GM21515 (cell line): ENCODE measurements at regions not wholly inside any gene's neighbourhood (a gene's known extent, or its start where the extent isn't known, plus 50 kb on each side); places are given as distances from the start of the nearest gene placed in this dataset.
"Not testable (repeated sequence)": the region's sequence is repeated elsewhere in the genome, so short reads cannot be mapped to it uniquely, and the experiment has no call there.

Source experiments
- ATAC-seq: cut with Tn5 transposase; IDR thresholded peaks from one replicate; pipeline ENCODE4 v1.9.1; 2021; ENCODE audit not compliant: unreplicated experiment

DNA sequence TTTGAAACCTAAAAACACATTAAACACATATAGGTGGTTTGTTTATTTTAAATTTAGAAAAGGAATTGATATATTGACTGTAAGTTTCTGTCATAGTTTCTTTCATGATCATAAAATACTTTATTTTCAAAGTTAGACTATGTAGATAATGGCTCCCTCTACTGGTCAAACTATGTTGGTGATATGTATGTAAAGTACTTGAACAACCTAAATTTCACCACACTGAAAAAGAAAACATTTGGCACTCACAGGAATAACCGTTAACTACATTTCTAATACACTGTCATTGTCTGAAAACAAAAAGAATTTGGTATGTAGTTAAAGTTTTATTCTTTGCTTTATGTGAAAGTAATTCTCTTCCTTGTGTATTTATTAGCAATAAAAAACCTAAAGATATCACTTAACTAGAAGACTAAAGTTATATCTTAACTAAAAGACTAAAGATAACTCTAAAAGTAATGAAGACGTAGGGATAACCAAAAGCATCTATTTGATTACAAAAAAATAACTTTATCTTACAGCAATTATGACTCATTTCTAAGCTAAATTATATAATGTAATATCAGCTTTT, 427.5 kb downstream of the VGLL3 start:
- peak; percentile 61 for ATAC-seq

DNA sequence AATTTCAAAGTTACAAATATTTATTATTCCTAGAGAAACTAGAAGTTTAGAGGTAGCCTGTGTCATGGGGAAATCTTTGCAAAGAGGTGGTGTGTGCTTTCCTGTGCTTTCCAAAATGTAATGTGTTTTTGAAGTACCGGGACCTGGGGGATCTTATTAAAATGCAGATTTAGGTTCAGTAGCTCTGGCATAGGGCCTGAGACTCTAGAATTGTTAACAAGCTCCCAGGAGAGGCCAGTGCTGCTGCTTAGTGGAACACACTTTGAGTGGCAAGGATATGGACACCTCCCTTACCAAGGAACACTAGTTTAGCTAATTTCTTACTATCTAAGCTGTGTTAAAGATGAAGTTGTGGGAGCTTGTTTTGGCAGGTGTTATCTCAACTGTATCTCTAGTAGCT, 428.9 kb downstream of the VGLL3 start:
- ATAC-seq, result no peak

DNA sequence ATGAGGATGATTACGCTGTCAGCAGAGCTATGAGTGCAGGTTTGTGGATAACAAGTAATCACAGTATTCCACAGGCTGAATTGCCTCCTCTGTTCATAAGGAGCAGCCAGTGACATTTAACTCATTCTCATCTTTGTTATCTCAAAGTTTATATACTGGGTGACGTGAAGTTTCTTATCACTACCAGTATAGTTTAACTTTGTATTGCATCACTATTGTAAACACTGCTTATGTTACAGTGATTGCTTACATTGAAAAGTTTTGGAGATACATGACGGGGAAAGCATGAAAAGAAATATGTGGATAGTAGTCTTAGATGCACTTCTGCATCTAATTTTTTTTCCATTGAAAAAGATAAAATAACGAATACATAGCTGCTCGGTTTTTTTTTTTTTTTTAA, 429.7 kb downstream of the VGLL3 start:
- ATAC-seq, result no peak

DNA sequence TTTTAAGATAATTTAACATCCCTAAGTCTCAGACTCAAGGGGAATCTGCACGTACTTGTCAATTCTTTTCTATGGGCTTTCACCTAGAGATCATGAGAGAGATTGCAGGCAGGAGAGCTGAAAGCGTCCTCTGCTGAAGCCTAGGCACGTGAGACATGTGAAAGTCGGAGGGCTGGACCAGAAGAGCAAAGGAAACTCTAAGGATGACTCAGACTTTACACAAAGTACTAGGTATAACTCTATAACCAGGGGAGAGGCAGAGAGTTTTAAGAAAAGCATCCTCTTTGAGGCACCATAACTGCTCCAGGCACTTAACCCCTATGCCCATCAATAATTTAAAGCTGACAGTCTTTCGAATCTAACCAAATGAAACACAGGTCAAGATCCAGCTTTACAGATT, 436.6 kb downstream of the VGLL3 start:
- ATAC-seq, result no peak

DNA sequence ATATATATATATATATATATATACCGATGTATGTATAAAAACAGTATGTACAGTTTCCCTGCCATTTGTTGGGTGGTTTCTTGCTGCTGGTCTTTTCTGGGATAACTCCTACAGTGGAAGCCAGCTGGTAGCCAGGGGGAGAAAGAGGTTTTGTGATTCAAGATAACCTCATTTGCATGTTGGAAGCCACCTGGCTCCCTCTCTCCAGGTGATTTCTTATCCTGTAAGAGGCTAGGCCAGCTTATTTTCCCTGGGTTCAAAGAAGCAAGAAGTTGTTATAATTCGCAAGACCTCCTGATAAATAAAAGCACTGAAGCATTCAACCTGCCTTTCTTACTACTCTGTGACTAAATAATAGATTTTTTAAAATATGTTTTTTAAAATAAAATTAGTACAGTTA, 443.3 kb downstream of the VGLL3 start:
- no peak for ATAC-seq

DNA sequence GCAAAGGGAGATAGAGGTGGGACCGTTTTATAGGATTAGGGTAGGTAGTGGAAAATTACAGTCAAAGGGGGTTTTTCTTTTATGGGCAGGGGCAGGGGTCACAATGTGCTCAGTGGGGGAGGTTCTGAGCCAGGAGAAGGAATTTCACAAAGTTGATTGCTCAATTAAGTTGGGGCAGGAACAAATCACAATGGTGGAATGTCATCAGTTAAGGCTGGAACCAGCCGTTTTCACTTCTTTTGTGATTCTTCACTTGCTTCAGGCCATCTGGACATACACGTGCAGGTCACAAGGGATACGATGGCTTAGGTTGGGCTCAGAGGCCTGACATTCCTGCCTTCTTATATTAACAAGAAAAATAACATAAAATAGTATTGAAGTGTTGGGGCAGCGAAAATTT, 453.8 kb downstream of the VGLL3 start:
- no peak for ATAC-seq

DNA sequence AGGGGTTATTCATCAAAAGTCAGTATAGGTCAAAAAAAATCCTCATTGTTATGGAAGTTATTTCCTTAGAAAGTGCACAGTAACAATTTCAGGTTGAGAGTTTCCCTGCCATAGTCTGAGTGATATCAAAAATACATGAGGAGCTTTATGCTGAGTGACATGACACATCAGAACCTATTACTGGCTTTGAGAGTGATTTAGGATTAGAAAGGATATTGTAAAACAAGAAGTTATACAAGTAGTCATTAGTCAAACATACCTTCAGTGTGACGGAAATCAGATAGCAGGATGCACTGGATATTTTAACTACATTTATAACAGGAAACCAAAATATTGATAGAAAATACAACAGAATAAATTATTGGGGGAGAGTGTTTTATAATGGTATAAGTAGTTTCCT, 471.1 kb downstream of the VGLL3 start:
- ATAC-seq, result no peak

DNA sequence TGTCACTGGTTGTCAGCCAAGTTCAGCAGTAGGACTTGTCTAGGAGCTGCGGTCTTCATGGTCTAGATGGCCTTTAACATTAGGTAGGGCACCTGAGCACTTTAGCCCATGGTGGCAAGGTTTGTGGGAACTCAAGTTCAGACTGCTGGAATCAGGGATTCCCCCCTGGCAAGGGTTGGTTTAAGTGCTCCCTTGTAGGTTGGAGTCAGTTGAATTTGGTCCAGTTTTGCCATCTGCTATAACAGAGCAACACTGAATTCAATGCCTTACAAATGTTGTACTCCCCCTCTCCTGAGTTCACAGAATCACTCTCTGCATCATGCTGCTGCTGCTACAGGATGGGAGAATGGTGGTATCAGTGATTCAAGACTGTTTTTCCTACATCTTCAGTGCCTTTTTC, 509.3 kb downstream of the VGLL3 start:
- no peak for ATAC-seq

DNA sequence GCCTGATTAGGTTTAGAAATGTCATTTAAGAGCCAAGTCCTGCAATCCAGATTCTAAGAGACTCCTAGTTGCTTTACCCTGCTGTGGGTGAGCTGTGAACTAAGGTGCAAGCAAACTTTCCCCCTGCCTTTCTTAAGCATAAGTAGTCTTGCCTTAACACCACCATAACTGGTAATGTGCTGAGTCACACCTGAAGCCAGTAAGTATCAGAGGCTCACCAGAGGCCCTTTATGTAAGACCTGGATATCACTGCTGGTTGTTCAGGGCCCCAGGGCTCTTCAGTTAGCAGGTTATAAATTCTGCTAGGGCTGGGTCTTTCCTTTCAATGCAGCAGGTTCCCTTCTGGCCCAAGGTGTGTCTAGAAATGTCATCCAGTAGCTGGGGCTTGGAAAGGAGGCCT, 509.9 kb downstream of the VGLL3 start:
- ATAC-seq, result no peak

DNA sequence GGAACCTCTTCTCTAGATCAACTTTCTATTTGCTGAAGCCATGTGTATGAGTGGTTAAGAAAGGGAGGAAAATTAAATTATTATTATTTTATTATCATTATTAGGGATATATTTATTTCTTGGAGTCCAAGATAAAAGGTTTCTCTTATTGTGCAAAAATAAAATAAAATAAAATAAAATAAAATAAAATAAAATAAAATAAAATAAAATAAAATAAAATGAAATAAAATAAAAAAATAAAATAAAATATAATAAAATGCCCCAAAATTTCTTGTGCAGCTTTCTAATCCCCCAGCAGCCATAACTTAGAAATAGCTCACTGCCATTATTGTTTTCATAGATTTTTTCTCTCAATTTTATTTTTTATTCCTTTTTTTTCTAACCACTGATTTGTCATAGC, 526.8 kb downstream of the VGLL3 start:
- ATAC-seq, result no peak

DNA sequence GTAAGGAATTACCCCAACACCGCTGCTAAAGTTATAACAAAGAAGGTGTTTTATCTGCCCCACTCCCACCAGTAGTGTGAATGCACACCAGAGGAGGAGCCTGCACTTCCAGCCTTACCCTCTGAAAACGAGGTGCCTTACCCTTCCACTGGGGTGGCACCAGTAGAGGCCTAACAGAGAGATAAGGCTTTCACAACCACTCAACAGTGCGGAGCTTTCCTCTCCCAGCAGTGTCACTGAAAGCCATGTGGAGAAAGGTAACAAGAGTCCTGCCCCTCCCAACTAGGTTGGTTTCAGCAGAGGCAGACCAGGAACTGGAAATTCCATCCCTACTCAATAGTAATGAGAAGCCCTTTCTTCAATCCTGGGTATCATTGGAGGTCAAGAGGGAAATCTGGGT, 539.2 kb downstream of the VGLL3 start:
- no peak for ATAC-seq

DNA sequence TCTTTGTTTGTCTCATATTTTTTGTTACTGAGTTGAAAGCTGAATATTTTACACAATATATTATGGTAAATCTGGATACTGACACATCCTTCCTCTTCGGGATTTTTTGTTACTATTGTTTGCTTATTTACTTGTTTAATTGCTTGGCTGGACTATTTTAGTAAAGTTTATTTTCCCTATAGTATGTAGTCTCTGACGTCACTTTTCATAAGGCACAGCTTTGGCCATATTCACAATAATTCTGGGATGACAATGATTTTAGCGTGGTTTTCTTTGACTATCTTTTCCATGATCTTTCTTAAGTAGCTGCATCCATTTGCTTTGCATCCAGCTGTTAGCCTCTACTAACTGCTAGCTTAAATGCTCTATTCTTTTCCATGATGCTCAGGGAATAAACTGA, 552.4 kb downstream of the VGLL3 start:
- ATAC-seq, result no peak

DNA sequence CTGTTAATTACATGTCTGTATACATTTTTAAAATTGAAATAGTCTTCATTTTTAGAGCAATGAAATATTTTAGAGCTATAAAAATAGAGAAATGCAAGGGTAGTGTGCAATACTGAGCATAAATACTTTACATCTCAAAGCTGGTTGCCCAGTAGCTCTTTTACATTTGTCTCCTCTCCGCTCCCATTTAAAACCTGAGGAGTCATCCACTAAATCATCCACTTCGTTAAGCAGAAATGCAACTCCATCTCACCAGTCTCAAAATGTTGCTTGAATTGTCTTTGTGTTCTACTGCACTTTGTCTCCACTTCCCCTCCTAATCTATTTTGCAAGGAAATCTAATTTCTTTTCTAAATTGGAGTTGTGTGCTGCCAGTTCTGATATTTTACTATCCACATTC, 563.6 kb downstream of the VGLL3 start:
- ATAC-seq, result no peak

DNA sequence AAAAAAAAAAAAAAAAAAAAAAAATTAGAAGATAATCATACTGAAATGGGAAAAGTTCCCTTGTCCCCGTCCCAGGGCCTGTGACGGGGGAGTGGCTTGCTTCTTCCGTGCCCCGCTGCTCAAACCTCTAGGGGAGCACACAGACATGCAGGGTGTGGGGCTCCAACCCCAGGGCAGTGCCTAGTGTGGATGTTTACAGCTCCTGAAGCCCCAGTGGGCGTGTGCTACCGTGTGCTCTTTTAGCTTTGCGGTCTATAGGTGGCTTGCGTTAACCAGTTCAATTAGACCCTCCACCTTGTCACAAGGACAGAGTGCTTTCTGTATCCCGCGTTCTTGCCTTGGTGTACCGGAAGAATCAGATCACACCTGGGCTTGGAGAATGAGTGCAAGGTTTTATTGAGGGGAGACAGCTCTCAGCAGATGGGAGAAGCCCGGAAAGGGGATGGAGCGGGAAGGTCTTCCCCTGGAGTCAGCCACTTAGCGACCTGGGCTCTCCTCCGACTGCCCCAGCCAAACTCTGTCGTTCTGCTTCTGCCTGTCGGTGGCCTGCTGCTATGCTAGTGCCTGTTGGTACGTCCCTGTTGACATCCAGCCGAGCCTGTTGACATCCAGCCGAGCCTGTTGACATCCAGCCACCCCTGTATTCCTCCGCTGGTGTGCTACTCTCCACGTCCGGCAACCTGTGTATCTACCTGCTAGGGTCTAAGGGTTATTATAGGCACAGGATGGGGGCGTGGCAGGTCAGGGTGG, 569.8 kb downstream of the VGLL3 start:
- ATAC-seq, result no peak

DNA sequence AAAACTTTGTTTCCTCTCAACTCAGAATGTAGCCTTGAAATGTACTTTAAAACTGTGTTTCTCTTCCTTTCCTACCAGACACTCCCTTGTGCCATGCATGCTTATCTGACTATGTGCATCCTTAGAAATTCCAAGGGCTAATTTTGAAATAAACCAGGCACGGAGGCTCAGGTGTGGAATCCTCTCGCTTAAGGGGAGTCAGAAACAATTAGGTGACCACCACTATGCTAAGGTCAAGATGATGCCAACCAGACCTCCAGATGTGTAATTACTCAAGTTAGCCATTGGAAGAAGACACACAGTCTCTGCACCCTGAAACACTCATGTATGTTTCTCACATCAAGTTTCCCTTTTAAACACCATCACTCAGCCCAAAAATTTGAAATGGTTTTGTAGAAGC, 572.1 kb downstream of the VGLL3 start:
- no peak for ATAC-seq

DNA sequence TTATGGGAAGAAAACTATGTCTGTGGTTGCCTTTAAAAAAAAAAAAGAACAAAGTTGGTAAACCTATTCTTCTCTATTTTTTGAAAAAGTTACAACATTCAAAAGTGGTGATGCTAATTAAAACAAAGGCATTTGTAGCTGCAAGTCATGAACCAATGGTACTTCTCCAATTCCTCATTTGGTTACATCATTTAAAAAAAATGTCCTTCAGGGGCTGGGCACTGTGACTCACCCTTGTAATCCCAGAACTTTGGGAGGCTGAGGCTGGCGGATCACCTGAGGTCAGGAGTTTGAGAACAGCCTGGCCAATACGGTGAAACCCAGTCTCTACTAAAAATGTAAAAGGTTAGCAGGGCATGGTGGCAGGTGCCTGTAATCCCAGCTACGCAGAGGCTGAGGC, 574.6 kb downstream of the VGLL3 start:
- ATAC-seq, result no peak

DNA sequence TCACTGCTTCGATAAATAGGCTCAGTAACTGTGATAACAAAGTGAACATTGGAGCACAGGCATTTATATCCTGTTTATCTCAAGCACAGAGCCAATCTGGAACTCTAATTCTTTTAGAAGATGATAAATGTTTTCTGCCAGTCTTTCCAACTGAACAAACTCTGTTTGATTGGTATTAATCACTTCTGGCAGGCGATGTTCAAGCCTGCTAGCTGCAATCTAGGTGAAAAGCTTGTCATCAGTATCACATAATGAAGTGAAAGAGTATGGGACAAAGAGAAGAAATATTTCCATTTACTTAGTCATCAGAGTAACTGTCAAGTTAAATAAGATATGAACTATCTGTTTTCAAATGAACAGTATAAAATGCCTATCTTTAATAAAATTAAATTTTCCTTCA, 577.3 kb downstream of the VGLL3 start:
- no peak for ATAC-seq

DNA sequence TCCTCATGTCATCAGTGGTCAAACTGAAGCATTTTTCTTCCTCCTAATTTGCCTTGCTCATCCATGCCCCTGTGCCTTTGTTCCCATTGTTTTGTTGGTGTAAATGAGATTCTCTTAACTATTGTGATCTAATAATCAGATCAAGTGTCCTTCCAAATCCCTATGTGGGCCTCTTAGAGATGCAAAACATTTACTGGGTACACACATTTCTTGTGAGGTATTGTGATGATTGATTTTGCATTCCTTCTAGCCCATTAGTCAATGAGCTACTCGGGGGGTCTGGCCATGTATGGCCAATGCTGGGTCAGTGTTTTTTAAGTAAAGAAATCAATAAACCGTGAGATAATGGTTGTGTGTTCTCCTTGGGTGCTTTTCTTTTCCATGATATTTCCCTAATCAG, 580.4 kb downstream of the VGLL3 start:
- ATAC-seq, result no peak

DNA sequence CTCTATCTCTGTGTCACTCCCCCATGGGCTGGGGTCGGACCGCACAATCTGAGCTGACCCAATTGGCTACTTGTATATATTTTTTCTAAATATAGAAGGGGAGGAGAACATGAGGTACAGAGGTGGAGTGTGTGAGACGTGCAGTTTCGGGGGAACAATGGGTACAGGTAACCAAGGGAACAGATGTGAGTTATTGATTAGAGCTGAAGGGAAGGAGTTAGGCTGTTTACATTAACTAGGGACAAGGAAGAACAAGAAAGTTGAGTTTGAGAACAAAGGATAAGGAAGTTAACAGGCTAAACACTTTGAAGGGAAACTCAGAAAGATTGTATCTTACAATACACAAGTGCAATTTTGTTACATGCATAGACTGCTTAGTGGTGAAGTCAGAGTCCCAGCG, 601.2 kb downstream of the VGLL3 start:
- not testable (repeated sequence) for ATAC-seq

DNA sequence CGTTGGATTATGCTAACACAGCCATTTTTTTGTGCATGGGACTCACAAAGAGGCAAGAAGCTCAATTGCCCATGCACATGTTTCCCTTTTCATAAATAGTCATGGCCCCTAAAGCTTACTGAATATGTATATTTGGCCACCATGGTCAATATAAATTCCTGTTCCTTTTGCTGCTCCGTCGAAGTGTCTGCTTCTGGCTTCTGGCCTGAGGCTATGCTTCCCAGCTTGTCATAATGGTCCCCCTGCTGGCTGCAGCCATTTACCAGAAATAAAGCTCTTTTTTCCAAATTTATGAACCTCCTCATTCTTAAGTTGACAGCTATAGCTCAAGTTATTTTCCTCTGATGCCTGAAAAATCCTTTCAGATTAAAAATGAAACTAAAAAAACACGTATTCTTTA, 602.1 kb downstream of the VGLL3 start:
- ATAC-seq, result no peak

DNA sequence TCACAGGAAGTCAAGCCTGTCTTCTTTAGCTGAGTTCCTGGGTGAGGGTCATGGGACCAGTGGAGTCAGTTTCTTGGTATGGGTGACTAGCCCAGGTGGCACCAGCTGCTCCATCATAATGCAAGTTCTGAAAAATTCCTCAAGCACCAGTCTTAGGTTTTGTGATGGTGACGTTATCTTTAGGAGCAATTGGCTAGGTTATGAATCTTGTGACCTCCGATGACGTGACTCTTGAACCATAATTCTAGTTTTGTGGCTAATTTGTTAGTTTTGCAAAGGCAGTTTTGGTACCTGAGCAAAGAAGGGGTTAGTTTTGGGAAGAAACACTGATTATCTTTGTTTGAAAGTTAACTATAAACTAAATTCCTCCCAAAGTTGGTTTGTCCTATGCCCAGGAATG, 608.4 kb downstream of the VGLL3 start:
- no peak for ATAC-seq

DNA sequence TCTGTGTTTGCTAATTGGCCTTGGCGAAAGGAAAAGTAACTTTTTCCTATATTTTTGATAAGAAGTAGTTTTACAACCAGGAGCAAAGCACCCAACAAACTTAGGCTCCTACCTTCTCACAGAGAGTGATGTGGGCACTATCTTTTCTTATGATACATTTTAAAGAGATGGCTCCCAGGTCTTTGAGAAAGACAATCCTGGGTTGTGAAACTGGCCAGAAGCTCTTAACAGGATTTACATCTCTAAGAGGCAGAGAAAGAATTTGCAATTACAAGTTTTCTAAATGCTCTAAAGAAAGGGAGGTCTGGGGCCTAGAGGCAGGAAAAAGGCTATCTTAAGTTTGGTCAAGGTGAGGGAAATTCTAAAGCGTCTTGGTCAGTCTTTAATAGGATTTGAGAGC, 609.7 kb downstream of the VGLL3 start:
- no peak for ATAC-seq

DNA sequence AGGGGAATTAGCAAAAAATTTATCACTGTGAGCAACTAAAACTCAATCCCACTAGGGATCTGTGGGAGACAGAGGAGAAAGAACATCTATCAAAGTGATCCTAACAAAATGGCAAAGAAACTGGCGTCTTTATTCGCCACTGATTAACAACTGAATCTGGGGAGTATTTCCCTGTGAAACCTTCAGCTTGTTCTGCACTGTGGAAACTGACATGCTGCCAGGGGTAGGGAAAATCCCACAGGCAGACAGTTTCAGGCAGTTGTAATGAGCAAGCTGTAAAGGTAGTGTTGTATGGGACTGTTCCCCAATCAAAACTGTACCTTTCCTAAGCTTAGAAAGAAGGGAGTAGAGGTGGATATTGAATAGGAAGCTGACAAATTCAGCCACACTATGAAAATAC, 611.7 kb downstream of the VGLL3 start:
- ATAC-seq, result no peak
